H1 (cell line): ENCODE measurements at regions not wholly inside any gene's neighbourhood (a gene's known extent, or its start where the extent isn't known, plus 50 kb on each side); places are given as distances from the start of the nearest gene placed in this dataset.

ENCODE experiments used
- CHD7 ChIP-seq: fragments of 300-600 bp; sonication (generic); IDR thresholded peaks from 2 replicates; pipeline ENCODE4 v1.7.1; 2012; ENCODE audit warnings: low read length, moderate library complexity, mild to moderate bottlenecking, inconsistent platforms; ENCODE audit not compliant: insufficient replicate concordance
- RNF2 ChIP-seq: fragments of 200-900, 300-1000 bp; sonication (generic); IDR thresholded peaks from 2 replicates; pipeline ENCODE4 v1.7.1; 2016; ENCODE audit warnings: borderline replicate concordance, low read depth, mild to moderate bottlenecking, antibody characterized with exemption, low read length; ENCODE audit not compliant: poor library complexity, severe bottlenecking; ENCODE audit errors: missing control alignments
- SRF ChIP-seq: IDR thresholded peaks from 2 replicates; pipeline ENCODE4 v1.6.1; 2011; ENCODE audit warnings: mild to moderate bottlenecking, low read depth, low read length, moderate library complexity

GRCh38 chr10:3412071-3412582 is 239.5 kb upstream of the PITRM1 start (continued):
- TF ChIP-seq SRF (no peak), RNF2 (no peak), CHD7 (no peak)
